Activated naive CD4-positive, alpha-beta T cell treated with anti-CD3 and anti-CD28 coated beads for 36 hours (primary cell): ENCODE measurements at regions not wholly inside any gene's neighbourhood (a gene's known extent, or its start where the extent isn't known, plus 50 kb on each side); places are given as distances from the start of the nearest gene placed in this dataset.
"Not testable (repeated sequence)": the region's sequence is repeated elsewhere in the genome, so short reads cannot be mapped to it uniquely, and the experiment has no call there.

Experiments used
- CTCF ChIA-PET: fragments of 350-600 bp; sonication (Branson Sonifier 250); formaldehyde crosslinking; loops from one replicate; lab custom pipeline; 2021; ENCODE audit warnings: antibody characterized with exemption; lab: Charles Lee
- DNase-seq: peaks from one replicate; pipeline ENCODE4 v3.0.0-alpha.2; 2020
- H3K27ac Mint-ChIP-seq: one replicate; pipeline ENCODE4 v1.8.0; 2021; ENCODE audit warnings: mild to moderate bottlenecking, mixed read lengths
- H3K27me3 Mint-ChIP-seq: one replicate; pipeline ENCODE4 v1.8.0; 2021; ENCODE audit warnings: low read depth, mixed read lengths
- H3K36me3 Mint-ChIP-seq: one replicate; pipeline ENCODE4 v1.8.0; 2021; ENCODE audit warnings: low read depth, mixed read lengths
- H3K4me1 Mint-ChIP-seq: one replicate; pipeline ENCODE4 v1.8.0; 2021; ENCODE audit warnings: low read depth, mixed read lengths
- H3K4me3 Mint-ChIP-seq: one replicate; pipeline ENCODE4 v1.8.0; 2021; ENCODE audit warnings: mild to moderate bottlenecking, moderate library complexity, mixed read lengths
- H3K9me3 Mint-ChIP-seq: one replicate; pipeline ENCODE4 v1.8.0; 2021; ENCODE audit warnings: mixed read lengths
- intact Hi-C: fragments of 100-400 bp; cut with micrococcal nuclease; formaldehyde crosslinking; loops from one replicate; pipeline ENCODE4 v1.15.1; 2023

- Mint-ChIP-seq H3K36me3 (peaks cover 3% of the 10 kb centered on the region), H3K4me1 (no peaks in the 10 kb centered on the region), H3K27ac (no peak overlapping the region), H3K27me3 (peaks cover 16% of the 10 kb centered on the region), H3K4me3 (no peak overlapping the region), H3K9me3 (no peaks in the 10 kb centered on the region)
- no peak for DNase-seq
- intact Hi-C loops = no loop called here
- CTCF ChIA-PET = no interaction called here
Measured at GRCh38 chr19:31451686-31452330, 102.6 kb upstream of the TSHZ3 start.

DNA sequence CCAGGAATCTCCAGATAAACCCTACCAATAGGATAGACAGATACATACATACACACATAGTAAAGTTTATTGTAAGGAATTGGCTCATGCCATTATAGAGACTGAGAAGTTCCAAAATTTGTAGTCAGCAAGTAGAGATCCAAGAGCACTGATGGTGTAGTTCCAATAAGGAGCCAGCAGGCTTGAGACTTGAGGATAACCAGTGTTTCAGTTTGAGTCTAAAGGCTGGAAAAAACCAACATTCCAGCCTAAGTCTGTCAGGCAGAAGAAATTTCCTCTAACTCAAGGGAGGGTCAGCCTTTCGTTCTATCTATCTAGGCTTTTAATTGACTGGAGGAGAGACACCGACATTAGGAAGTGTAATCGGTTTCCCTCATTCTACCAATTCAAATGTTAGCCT is 110.2 kb upstream of the TSHZ3 start:
- intact Hi-C loops = no loop called here
- Mint-ChIP-seq H3K4me3 (no peak overlapping the region), H3K36me3 (no peaks in the 10 kb centered on the region), H3K27ac (no peak overlapping the region), H3K9me3 (no peaks in the 10 kb centered on the region), H3K27me3 (no peaks in the 10 kb centered on the region), H3K4me1 (no peaks in the 10 kb centered on the region)
- DNase-seq = no peak
- CTCF ChIA-PET = no interaction called here

- H3K4me3 Mint-ChIP-seq = no peak overlapping the region
Measured at GRCh38 chr19:31461814-31462539, 112.7 kb upstream of the TSHZ3 start.

DNA sequence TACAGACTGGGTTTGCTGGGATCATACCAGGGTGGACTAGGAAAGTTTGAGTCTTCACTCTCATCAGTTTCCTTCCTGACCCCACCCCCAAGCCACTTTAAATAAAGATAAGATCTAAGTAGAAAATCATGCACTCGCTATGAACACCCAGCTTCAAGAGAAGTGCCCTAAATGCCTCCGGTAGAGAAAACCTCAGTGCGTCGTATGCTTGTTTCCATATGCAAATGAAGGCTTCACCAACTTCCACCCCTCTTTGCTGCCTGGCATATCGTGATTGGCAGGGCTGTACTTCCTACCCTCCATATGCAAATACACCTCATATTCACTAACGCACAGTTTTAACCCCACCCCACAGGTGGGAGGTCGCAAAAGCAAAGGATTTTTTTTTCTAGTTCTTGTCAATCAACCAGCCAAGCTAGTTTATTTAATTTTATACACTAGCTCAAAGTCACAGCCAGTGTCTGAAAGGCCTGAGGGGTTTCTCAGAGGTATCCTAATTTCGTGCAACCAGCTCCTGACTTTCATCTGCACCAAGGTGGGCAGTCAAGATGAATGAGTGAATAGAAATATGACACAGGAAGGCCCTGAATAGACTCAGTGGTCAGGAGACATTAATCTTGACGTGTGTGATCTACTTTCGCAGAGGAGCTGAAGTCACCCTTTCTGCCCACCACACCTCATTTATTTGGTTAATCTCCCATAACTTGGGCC is 121.1 kb upstream of the TSHZ3 start:
- H3K4me1 Mint-ChIP-seq = no peaks in the 10 kb centered on the region
- H3K36me3 Mint-ChIP-seq = no peaks in the 10 kb centered on the region
- H3K27ac Mint-ChIP-seq = no peak overlapping the region
- H3K27me3 Mint-ChIP-seq = peaks cover 19% of the 10 kb centered on the region
- H3K9me3 Mint-ChIP-seq = no peaks in the 10 kb centered on the region
- DNase-seq = no peak
- CTCF ChIA-PET = no interaction called here
- H3K4me3 Mint-ChIP-seq = no peak overlapping the region
- intact Hi-C loops = no loop called here

More at GRCh38 chr19:31461814-31462539, 112.7 kb upstream of the TSHZ3 start:
- Mint-ChIP-seq H3K9me3 (no peaks in the 10 kb centered on the region), H3K27ac (no peak overlapping the region), H3K27me3 (no peaks in the 10 kb centered on the region), H3K4me1 (no peaks in the 10 kb centered on the region), H3K36me3 (no peaks in the 10 kb centered on the region)
- no peak for DNase-seq
- CTCF ChIA-PET = no interaction called here
- intact Hi-C loops = no loop called here

- Mint-ChIP-seq H3K9me3 (no peaks in the 10 kb centered on the region), H3K36me3 (no peaks in the 10 kb centered on the region), H3K27ac (no peak overlapping the region), H3K27me3 (peaks cover 19% of the 10 kb centered on the region), H3K4me1 (no peaks in the 10 kb centered on the region), H3K4me3 (no peak overlapping the region)
- CTCF ChIA-PET = no interaction called here
- no peak for DNase-seq
- intact Hi-C loops = no loop called here
Measured at GRCh38 chr19:31470952-31471351, 121.7 kb upstream of the TSHZ3 start.

- H3K36me3 Mint-ChIP-seq = no peaks in the 10 kb centered on the region
- no peak overlapping the region for H3K27ac Mint-ChIP-seq
- no peak overlapping the region for H3K4me3 Mint-ChIP-seq
- intact Hi-C loops = no loop called here
- no peak for DNase-seq
- no peaks in the 10 kb centered on the region for H3K4me1 Mint-ChIP-seq
- CTCF ChIA-PET = interaction anchor here (0.7 kb wide), 1 partner anchor 12 kb away, joined by 4 read pairs; no protein-coding TSS in a partner anchor
- peaks cover 2% of the 10 kb centered on the region for H3K9me3 Mint-ChIP-seq
- peaks cover 9% of the 10 kb centered on the region for H3K27me3 Mint-ChIP-seq
Measured at GRCh38 chr19:31478241-31478640, 129.0 kb upstream of the TSHZ3 start.

- H3K4me3 Mint-ChIP-seq = no peak overlapping the region
- CTCF ChIA-PET = no interaction called here
- DNase-seq = no peak
Measured at GRCh38 chr19:31483226-31483857, 134.1 kb upstream of the TSHZ3 start.

GRCh38 chr19:31484858-31485410 is 135.7 kb upstream of the TSHZ3 start:
- H3K27me3 Mint-ChIP-seq, H3K4me3 Mint-ChIP-seq, H3K27ac Mint-ChIP-seq, CTCF ChIA-PET, DNase-seq, intact Hi-C loops, H3K4me1 Mint-ChIP-seq, H3K36me3 Mint-ChIP-seq: not testable (repeated sequence)
- H3K9me3 Mint-ChIP-seq = peaks cover 19% of the 10 kb centered on the region

More at GRCh38 chr19:31483226-31483857, 134.1 kb upstream of the TSHZ3 start:
- Mint-ChIP-seq H3K9me3 (peaks cover 18% of the 10 kb centered on the region), H3K4me1 (no peaks in the 10 kb centered on the region), H3K27me3 (peaks cover 9% of the 10 kb centered on the region), H3K27ac (no peak overlapping the region), H3K36me3 (no peaks in the 10 kb centered on the region)
- intact Hi-C loops = no loop called here

DNA sequence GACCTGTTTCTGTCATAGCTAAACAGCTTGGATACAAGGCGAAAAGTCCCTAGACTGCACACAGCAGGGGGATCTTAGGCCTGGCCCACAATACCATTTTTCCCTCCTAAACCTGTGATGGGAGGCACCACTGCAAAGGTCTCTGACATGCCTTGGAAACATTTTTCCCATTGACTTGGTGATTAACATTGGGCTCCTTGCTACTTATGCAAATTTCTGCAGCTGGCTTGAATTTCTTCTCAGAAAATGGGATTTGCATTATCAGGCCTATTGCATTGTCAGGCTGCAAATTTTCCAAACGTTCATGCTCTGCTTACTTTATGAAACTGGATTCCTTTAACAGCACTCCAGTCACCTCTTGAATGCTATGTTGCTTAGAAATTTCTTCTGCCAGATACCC is 136.2 kb upstream of the TSHZ3 start:
- intact Hi-C loops = no loop called here
- Mint-ChIP-seq H3K4me1 (no peaks in the 10 kb centered on the region), H3K9me3 (peaks cover 19% of the 10 kb centered on the region), H3K27ac (no peak overlapping the region), H3K27me3 (no peaks in the 10 kb centered on the region), H3K36me3 (no peaks in the 10 kb centered on the region), H3K4me3 (no peak overlapping the region)
- CTCF ChIA-PET = no interaction called here
- no peak for DNase-seq

DNA sequence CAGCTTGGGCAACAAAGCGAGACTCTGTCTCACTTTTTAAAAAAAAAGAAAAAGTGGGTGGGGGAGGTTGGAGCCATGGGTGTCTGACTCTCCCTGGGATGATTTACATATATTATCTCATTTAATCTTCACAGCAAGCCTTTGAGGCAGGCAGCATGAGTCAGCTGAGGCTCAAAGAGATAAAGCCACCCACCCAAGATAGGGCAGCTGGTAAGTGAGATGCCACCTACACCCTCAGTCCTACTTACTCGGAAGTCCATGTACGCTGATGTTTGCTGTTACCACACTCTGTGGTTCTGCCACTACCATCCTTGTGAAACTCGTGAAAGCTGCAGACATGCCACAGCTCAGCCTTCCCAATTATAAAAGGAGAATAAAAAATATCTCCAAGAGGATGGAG is 142.0 kb upstream of the TSHZ3 start:
- no peak for DNase-seq
- Mint-ChIP-seq H3K27ac (no peak overlapping the region), H3K36me3 (no peaks in the 10 kb centered on the region), H3K9me3 (peaks cover 3% of the 10 kb centered on the region), H3K27me3 (no peaks in the 10 kb centered on the region), H3K4me1 (no peaks in the 10 kb centered on the region), H3K4me3 (no peak overlapping the region)
- CTCF ChIA-PET = interaction anchor here (0.6 kb wide), 1 partner anchor 30 kb away, joined by 3 read pairs; no protein-coding TSS in a partner anchor
- intact Hi-C loops = no loop called here

DNA sequence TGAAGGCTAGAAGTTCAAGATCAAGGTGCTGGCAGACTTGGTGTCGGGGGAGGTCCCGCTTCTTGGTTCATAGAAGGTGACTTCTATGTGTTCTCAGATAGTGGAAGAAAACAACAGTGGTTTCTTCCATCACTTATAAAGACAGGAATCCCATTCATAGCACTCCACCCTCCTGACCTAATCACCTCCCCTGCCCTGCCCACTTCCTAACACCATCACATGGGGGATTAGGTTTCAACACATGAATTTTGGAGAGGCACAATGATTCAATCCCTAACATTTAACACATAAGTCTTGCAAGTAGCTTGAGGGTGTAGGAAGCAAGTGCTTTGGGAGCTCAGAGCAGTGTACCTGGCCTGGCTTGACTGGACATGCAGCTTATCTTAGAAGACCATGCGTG is 142.8 kb upstream of the TSHZ3 start:
- H3K27me3 Mint-ChIP-seq = no peaks in the 10 kb centered on the region
- peaks cover 1% of the 10 kb centered on the region for H3K9me3 Mint-ChIP-seq
- no peak overlapping the region for H3K27ac Mint-ChIP-seq
- intact Hi-C loops = no loop called here
- no peaks in the 10 kb centered on the region for H3K4me1 Mint-ChIP-seq
- no peak overlapping the region for H3K4me3 Mint-ChIP-seq
- CTCF ChIA-PET = no interaction called here
- DNase-seq = no peak
- no peaks in the 10 kb centered on the region for H3K36me3 Mint-ChIP-seq

- CTCF ChIA-PET = no interaction called here
- no peaks in the 10 kb centered on the region for H3K4me1 Mint-ChIP-seq
- DNase-seq = no peak
- no peak overlapping the region for H3K27ac Mint-ChIP-seq
- H3K27me3 Mint-ChIP-seq = no peaks in the 10 kb centered on the region
- H3K36me3 Mint-ChIP-seq = no peaks in the 10 kb centered on the region
- no peak overlapping the region for H3K4me3 Mint-ChIP-seq
- intact Hi-C loops = no loop called here
- no peaks in the 10 kb centered on the region for H3K9me3 Mint-ChIP-seq
Measured at GRCh38 chr19:31496076-31496475, 146.8 kb upstream of the TSHZ3 start.
